ENCODE measurements at regions not wholly inside any gene's neighbourhood (a gene's known extent, or its start where the extent isn't known, plus 50 kb on each side); places are given as distances from the start of the nearest gene placed in this dataset.

DNA sequence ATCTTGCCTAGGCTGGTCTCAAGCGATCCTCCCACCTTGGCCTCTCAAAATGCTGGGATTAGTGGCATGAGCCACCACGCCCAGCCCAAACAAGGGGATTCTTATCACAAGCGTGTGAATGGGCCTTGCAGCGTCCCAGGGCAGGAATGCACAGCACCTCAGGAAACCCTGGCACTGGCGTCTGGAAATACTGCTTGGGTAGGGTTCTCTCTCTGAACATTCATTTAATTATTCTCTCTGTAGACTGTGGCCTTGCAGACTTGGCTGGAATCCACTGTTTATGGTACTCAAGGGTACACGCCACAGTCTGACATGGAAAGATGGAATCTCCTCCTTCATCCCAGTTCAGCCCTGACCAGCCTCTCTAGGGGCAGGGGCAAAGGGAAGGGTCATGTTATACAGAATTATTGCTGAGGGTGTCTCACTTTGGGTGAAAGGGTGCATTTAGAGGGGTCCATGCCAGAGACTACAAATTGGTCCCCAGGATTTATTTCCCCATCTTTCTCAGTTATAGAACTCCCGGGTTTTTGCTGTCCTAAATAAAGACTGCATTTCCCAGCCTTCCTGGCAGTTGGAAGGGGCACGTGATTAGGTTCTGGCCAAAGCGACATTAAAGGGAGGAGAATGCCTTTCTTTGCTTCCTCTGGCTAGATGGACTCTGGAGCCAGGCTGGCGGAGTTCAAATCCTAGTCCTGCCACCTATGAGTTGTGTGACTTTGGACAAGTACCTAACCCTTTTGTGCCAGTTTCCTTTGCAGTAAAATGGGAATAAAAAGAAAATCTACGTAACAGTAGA is 147.2 kb upstream of the HAAO start:
- no peak for DNase-seq

DNA sequence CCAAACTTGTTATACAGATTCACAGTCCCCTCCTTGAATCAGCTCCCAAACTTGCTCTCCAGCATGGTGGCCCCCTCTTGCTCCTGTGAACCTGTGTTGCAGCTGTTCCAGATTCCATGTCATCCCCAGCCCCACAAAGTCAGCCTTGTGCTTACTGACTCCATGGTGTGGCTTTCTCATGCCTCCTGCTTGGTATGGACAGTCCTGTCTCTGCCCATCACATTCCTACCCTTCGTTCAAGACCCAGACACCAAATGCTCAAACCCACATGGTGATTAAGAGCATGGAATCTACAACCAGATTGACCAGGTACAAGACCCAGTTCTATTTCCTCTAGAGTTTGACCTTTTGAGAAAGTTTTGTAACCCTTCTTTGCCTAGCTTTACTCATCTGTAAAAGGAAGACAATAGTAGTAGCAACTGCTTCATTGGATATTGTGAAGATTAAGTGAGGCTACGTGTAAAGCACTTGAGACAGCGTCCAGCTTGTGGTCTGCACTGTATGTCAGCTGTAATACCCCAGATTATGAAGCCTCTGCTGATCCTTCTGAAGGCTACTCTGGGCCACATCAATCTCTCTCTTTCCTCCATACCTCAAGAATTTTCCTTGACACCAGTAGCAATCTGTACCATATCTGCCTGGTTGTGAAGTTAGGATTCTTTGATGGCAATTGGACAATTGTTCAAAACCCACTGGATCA is 146.4 kb upstream of the HAAO start:
- no peak for DNase-seq

DNA sequence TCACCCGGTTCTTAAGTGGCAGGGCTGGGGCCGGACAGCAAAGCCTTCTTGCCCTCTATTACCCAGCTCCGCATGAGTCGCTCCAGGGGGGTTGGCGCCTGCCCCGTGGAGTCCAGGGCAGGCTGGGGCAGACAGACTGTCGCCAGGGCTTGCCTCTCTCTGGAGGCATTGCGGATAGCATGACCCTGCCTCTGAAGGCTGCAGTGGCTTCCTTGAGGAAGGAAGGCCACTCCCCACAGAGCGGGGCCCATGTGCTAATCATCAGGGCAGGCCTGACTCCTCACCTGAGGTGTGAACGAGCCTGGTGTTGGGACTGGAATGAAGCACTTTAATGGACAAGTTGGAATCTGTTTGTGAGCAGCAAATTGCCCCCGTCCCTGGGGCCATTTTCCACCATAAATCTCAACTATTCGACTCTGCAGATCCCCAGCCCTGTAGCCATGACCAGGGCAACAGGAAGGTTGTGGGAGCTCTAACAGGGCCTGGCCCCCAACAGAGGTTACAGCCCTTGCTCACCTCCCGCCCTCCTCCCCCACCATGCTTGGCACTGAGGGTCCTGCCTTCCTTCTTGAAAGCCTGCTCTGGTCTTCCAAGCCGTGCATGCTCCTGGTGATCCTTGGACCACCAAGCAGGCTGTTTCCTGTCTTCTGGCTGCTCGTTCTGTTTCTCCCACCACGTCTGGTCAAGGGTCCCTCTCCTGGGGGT is 144.9 kb upstream of the HAAO start:
- no peak for DNase-seq

DNA sequence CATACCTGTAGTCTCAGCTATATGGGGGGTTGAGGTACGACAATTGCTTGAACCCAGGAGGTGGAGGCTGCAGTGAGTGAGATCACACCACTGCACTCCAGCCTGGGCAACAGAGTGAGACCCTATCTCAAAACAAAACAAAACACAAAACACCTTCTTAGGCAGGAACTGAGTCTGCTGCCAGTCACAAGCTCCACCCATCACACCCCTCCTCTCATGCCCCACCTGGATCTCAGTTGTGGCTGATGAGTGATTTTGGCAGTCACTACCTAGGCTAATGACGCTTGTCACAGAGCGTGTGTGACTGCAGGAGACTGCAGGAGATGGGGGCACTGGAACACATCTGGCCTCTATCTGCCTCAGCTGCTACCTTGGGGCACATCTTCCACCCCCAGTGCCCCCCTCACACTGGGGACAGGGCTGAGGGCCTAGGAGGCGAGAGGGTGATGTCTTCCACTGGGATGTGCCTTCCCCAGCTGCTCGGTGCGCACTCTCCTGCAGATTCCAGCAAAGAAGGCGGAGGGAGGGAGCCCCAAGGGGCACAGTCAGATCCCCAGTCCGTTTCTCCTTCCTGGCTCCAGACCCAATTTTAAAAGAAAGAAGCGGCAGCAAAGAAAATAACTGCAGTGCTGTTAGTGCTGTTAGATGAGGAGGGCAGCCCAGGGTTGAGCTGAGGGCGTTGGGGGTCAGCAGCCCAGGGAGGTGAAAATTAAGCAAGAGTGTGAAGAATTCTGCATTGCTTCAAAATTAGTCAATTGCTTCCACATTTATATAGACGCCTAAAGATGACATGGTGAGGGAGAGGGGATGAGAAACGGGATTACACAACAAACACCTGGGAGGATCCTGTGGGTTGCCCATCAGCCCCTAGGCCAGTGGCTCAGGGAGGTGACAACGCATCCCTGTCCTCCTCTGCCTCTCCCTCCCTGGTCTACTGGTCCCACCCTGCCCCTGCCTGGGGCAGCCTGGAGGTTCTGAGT is 143.6 kb upstream of the HAAO start:
- DNase-seq, result no peak

DNA sequence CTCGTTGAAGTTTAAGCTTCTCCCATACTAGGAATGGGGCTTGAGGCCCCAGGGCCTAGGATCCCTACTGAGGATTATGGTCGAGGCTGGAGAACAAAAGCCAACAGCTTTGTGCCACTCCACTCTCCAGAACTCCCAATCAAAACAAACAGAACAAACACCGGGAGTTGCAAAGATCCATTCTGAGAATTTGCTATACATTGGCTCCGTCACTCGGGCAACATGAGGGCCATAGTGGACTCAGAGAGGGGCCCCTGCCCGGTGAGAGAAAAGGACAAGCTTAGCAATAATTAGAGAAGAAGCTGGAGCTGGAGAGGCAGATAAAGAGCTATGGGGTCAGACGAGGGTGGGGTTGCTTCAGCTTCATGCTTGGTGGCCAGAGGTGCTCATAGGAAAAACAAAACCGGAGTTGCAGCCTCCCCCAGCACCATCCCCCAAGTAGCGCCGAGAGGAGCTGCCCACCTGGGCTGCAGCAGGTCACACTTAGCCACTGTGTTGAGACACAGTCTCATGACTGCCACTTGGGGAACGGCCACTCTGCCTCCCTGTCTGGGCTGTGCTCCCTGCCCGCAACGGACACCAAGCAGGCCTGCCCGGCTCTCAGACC is 142.3 kb upstream of the HAAO start:
- DNase-seq, result no peak

DNA sequence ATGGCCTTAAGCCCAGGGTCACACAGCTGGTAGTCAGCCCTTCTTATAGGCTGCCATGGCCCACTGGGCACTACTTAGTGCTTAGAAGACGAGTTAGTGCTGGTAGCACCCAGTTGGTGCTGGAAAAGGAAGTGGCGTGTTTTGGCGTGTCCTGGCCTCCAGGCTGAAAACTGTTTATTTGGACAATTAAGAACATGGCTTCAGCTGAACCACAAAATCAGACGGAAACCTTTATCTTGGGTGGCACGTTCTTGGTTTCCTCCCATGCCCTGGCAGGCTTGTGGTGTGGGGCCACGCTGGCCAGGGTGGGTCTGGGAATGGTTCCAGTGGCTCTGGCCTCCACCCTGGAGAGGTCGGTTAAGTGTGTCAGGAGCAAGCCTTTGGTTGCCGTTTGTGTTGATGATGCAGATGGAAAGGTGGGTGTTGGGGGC is 141.5 kb upstream of the HAAO start:
- DNase-seq, result no peak

DNA sequence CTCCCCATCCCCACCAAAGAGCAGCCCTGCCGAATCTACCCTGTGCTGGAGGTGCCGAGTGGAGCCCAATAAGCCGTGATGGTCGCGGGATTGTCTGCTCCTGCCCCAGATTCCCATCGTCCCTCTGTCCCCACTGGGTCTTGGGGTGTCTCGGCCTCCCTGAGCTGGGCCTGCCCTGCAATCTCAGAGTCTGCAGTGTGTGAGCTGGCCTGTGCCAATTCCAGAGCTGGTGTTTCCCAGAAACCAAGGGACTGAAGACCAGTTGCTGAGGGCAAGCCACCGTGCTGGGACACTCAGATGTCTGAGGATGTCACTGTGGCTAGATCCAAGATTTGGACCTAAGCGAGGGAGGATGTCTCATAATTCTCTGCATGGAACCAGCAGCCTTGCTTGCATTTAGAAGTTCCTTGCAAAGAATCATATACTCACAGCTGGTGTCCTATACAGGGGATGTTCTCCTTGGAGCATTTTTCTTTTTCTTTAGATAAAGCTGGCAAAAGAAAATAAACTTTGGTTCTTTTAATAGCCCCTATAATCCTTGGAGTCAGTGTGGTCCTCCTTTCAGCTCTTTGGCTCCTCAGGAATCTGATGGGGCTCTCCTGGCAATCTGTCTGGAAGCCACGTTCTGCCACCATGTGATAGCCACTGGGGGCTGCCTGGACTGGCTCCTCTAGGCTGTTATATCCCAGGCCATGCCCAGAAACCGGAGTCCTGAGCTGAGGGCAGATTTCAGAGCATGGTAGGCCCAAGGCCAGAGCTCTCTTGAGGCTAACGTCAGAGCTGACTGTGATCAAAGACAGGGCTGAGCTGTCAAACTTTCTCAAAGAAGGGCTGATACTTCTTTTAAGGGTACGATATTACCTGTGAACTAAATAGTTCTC is 140.1 kb upstream of the HAAO start:
- DNase-seq, result no peak

DNA sequence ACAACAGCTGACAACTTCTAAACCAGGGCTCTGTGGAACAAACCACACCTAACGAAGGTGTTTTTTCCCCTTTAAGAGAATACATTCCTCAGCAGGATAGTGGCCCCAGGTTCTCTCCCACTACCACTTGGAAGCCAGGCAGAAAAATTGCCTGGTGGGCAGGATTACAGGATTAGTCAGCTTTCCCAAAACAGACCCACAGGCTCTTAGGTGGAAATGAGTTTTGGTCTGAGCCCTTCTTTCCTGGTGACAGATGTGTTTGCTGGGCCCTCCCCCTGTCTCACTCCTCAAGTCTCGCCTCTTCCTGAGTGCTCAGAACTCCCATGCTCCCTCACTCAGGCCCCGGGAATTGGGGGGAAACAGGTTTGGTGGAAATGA is 139.4 kb upstream of the HAAO start:
- no peak for DNase-seq

DNA sequence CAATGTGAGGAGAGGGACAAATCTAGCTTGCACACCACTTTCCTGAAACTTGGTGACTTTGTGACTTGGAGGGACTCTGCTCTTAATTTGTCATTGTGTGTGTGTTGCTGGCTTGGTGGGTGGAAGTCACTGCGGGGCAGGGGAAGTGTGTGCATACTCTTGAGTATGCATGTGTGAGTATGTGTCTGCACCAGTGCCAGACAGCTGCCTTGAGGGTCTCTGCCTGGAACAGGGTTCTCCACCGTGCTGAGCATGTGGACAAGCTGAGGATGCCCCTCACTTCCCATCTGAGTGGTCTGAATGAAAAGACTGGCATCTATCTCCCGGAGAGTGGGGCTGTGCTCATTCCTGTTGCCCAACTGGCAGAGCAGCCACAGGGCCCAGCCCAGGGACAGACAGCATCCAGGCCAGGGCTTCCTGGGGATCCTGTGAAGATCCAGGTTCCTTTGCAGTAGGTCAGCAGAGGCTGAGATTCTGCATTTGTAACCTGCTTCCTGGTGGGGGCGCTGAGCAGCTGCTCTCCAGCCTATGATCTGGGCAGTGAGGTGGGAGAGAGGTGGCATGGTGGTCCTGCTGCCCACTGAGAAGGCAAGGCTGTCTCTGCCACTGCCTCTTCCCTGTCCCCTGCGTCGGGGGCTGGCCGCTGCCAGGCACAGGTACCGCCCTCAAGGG is 138.9 kb upstream of the HAAO start:
- no peak for DNase-seq

DNA sequence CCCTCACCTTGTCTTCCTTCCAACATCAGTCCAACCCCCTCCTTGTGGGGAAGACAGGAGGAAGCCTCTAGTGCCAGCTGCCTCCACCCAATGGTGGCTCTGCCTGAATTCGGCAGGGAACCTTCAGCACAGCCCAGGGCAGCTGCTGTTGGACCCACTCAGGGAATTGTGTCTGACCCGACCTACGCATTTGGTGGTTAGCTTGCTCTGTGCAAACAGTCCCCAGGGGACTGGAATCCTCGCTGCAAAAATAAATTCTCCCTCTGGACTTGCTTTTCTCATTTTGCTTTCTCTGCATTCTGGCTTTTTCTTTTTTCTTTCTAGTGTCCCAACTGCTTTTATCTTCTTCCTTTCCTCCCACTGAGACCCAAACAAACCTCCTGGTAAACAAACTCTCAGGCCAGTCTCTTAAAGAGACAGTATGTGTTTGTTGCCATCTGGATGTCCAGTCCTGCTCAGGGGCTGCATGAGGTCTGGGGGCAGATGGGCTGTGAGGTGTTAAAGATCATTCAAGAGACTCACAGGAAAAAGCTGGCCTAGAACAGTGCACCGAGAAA is 137.7 kb upstream of the HAAO start:
- no peak for DNase-seq

DNA sequence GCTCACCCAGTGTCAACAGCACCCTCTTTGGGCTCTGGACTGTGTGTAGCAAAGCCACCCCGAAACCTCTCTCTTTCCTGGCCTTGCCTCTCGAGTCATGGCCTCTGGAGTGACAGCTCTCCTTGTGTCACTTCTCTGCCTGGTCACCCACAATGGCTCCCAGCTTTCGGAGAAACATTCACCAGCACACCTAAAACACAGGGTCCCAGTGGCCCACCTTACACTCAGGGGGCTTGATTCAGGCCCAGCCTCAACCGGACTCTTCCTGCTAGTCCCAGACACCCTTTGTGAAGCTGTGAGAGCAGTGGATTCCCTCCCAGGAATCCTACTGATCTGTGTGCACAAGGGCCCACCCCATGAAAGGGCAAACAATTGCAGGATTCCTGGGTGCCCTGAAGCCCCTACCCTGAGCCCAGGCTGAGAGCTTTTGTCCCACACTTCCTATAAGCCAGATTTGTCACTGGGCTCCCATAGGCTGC is 137.2 kb upstream of the HAAO start:
- no peak for DNase-seq

DNA sequence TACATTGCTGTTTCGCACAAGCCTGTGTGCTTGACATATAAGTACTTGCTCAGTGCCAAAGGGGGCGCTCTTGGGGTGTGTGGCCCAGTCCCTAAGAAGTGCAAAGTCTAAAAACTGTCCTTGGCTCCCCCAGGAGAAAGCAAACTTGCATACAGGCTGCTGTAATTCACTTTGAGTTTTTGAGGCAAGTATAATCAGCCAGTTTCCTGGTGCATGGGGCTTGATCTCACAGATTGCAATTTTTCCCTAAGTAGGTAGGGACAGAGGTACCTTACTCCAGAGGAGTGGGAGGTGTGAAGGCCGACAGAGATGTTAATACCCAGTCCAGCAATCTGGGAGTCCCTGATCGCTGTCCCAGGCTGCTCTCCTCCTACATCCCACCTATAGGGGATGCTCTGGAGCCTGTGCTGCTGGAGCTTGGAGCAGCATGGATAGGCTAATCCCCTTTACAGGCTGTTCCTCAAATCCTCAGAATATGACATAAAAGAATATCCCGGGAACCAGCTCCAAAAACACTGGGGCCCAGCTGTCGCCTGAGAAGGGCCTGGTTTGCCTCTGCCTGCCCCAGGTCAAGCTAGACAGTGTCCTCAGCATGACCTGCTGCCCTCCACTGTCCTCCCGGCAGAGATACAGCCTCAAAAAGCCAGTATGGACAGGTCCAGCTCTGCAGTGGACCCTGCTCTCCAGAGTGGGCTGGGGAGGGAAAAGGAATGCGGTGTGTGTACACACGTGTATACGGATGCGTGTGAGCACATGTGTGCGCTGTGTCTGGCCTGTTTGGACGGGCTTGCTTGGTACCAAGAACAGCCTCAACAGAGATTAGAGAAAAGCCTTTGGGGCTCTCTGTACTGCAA is 136.5 kb upstream of the HAAO start:
- DNase-seq, result no peak

DNA sequence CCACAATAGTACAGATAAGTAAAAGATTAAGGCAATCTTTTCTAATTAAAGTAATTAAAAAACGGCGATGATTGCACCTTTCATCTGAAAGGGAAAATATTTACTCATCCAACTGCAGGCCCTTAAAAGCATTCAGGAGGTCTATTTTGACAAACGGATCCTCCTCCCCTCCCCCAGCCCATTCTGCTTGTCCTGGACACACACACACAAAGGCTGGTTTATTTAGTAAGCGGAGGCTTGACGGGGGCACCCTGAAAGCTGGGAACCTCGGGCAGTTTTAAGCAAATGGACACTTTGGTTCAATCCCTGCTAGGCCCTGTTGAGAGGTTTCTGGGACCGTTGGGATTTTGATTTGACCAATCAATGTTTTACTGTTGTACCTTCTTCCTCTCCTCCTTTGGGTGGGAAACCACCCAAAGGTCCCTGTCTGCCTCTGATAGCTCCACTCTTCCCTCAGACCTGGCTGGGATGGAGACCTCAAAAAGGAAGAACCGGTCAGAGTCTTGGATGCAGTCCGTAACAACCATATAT is 135.8 kb upstream of the HAAO start:
- DNase-seq, result no peak

DNA sequence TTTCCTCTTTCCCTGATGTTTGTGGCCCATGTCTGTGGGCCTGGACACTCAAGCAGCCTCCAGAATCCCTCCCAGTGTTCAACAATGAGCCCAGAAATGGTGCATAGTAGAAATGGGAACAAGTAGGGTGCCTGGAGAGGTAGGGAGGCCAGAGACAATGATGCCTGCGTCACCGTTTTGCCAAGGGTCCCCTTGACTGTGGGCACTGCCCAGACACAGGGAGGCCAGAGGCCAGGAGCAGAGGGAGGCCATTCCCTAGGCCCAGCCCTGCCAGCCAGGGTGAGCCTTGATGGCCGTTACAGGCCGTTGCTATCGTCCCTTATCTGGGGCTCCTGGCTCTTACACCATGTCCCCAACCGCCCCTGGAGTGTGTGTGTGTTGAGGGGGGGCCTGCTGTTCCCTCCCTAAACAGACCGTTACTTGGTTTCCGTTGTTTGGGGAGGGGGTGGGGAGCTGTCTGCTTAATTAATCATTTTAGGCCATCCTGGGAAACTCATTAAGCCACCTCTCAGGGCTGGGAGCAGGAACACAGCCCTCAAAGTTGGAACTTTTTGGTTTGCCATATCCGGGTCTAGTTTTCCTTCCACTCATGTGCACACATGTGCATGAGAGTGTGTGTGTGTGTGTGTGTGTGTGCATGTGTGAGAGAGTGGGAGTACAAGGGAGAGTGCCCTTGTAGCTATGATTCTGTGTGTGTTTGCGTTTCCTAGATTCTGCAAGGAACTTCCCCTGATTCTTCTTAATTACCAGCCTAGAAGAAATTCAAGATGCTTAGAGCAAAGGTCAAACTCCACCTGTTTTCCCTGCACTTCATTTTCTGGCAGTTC is 135.2 kb upstream of the HAAO start:
- no peak for DNase-seq

DNA sequence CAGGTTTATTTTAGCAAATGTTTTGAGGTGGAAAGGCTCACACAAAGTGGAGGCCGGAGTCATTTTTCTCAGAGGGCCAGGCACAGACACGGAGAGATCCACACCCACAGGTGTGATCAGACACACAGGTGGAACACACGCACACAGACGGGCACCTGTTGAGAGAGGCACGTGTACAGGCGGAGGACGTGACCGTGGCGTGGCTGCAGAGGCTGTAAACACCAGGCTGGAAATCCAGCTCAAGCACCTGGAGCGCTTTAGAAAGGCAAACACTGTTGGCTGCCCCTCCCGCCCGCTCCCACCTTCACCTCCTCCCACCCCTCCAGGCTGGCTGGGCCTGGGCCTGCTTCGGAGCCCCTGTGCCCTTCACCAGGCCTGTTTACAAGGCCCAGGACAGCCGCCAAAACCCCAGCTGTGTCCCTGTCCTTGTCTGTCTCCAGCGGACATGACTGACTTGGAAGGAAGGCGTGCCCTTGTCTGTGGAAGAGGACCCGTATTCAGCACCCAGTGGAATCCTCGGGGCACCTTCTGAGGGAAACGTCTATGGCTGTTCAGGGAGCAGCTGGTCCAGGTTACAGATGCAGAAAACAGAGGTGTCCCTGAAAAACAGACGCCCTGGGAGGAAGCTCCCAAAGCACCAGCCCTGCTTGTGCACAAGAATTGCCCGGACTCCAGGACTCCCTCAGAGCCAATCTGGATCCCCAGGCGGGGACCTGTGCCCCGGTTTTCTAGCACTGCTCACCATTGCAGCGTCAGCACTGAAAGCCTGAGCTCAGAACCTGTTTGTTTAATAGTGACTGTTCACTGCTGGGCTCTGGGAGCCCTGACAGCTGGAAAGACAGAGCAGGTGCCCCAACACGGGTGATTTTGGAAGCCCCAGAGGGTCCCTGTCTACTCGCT is 134.3 kb upstream of the HAAO start:
- DNase-seq, result no peak

Measured in amygdala (tissue), 56 donors.